ENCODE measurements at regions not wholly inside any gene's neighbourhood (a gene's known extent, or its start where the extent isn't known, plus 50 kb on each side); places are given as distances from the start of the nearest gene placed in this dataset.

- DNase-seq (ENCODE audit: low read depth), result no peak
Measured at GRCh38 chr2:67660015-67660602, 263.0 kb downstream of the ETAA1 start.

DNA sequence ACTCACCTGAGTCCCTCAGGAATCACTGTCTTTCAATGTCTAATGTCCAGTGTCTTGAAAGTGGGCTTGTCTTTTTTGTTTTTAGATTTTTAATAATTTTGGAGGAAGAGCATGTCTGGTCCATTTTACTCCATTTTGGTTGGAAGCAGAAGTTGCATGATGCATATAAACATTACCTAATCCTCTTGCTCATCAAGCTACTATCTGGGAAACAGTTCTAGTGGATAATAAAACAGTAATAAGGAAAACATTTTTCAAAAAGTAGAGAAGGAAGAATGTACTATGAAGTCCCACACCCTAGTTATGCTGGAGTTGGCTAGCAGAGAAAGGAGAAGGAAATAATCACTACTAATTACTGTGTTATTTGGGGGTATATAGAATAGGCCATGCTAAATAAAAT lies 263.7 kb downstream of the ETAA1 start:
- no peak for DNase-seq (ENCODE audit: low read depth)

DNA sequence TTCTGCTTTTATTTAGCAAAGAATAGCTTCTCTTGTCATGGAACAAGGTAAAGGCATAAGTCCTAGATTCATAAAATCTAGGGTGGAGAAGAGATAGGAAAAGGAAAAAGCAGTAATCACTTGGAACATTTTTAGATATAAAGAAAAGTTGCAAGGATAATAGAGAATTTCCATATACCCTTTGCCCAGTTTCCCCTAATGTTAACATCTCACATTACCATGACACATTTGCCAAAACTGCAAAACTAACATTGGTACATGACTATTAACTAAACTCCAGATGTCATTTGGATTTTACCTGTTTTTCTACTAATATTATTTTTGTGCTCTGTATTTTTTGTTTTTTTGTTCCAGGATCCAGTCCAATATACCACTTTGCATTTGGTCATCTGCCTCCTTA lies 265.1 kb downstream of the ETAA1 start:
- DNase-seq (ENCODE audit: low read depth), result no peak

DNA sequence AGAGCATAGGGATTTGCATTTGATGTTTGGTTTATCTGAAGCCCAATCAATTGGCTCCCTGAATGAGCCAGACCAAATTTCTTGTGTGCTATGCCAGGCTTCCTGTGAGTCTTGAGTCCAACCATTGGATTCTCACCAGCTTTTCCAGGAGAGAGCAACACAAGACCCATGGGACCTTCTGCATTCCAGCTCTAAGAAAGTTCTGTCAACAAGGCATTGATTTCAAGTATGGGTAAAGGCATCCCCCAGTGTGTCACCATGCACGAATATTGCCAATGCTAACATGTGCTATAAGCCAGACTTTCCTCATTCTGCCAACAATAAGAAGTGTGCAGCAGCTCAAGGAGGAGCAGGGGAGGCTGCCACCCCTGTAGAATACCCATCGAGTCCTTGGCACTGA lies 266.6 kb downstream of the ETAA1 start:
- no peak for DNase-seq (ENCODE audit: low read depth)

- no peak for DNase-seq (ENCODE audit: low read depth)
Measured at GRCh38 chr2:67666386-67667053, 269.4 kb downstream of the ETAA1 start.

GRCh38 chr2:67667054-67667908 lies 270.1 kb downstream of the ETAA1 start:
- DNase-seq (ENCODE audit: low read depth), result no peak

DNA sequence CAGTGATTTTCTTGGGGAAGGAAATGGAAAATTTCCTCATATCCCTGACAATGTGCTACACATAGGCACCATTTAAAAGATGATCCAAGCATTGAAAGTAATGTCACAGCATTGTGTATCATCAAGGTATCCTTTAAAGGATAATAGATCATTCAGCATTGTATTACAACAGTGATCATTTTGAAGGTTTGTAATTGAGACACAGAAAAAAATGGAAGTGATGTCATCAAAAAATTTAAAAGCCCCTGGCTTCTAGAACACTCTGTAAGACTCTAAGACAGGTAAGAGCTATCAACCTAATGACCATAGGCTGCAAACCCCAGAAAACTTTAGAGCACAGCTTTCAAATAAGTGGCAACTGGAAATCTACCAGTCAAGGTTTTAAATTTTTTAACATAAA lies 271.4 kb downstream of the ETAA1 start:
- no peak for DNase-seq (ENCODE audit: low read depth)

GRCh38 chr2:67669168-67669567 lies 272.0 kb downstream of the ETAA1 start:
- no peak for DNase-seq (ENCODE audit: low read depth)

DNA sequence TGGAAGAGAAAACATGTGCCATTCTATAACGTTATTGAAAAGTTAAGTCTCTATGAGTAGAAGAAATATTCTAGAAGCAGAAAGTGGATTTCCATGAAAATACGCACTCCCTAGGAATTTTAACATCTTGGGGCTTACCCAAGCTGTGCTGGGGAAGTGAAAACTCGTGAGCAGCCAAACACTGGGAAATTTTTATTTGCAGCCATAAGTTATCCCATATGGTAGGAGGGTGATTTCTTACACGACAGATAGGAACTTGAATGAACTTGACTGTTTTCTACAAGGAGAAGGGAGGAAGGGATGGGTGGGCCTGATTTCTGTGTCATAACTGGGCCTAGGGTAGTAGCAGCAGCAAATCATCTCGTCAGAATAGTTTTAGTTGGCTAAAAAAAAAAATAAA lies 272.6 kb downstream of the ETAA1 start:
- DNase-seq (ENCODE audit: low read depth), result no peak

GRCh38 chr2:67670747-67671183 lies 273.6 kb downstream of the ETAA1 start:
- no peak for DNase-seq (ENCODE audit: low read depth)

GRCh38 chr2:67671464-67672450 lies 274.6 kb downstream of the ETAA1 start:
- DNase-seq (ENCODE audit: low read depth), result no peak

DNA sequence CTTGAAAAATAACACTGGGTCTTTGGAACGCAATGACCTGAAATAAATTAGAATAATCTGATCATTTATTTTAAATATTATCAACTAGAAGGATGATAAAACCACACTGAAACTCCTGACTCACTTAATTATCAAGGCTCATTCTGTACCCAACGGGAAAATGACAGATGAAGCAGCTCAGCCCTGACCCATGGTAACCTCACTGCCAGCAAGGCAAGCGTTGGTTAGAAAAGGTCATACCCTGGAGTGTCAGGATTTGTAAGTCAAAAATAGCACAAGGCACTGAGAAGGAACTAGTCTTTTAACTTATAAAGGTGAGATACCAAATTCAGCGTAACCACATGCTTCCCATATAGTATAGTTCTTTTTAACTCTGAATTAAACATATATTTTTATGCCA lies 277.5 kb downstream of the ETAA1 start:
- DNase-seq (ENCODE audit: low read depth), result no peak

DNA sequence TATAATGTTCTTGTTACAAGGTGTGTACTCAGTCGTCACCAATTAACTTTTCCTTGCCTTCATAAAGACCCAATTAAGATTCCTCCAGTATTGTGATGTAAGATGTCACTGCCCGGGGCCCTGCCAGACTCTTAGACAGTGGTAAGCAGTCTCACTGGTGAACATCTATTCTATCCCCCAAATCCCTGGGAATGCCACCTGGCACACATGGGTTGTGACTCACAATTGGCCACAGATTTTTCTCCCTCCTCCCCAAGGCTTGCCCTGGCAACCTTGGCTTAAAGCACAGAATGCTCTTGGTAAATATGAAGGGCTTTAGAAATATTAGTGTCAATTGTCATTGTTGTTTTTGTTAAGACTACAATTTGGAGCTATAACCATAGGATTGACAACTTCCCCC lies 287.9 kb downstream of the ETAA1 start:
- no peak for DNase-seq (ENCODE audit: low read depth)

DNA sequence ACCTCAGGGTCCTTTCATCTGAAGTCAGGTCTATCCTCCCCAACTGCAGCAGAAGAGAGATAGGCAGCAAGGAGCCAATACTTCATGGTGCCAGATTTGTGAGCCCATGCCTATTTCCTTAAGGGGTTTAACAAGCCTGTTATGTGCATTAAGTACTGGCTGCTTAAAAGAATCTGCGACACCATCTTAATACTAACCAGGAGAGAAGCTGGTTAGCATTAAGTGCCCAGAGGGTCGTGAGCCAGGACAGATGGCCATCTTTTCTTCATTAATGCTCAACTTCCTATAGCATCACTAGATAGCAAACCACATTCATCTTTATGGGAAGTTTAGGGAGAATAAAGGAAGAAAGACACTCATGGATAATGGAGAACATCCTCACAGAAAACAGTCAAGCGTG lies 289.1 kb downstream of the ETAA1 start:
- no peak for DNase-seq (ENCODE audit: low read depth)

GRCh38 chr2:67689186-67689585 lies 292.1 kb downstream of the ETAA1 start:
- DNase-seq (ENCODE audit: low read depth), result no peak

DNA sequence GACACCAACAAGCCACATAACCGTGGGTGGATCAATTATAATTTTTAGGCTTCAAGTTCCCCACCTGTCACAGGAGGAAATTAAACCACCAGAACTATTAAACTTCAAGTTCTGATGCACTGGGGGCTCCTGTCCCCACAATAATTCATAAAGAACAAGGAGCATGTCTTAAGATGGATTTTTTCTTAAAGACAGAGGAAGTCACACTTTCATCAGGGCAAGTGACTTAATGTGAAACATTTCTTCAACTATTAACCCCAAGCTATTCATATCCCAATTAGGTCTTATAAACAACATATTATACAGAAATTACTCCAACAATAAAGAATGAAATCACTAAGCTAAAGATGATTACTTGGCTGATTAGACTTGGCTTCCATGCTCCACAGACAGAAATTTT lies 292.5 kb downstream of the ETAA1 start:
- no peak for DNase-seq (ENCODE audit: low read depth)

DNA sequence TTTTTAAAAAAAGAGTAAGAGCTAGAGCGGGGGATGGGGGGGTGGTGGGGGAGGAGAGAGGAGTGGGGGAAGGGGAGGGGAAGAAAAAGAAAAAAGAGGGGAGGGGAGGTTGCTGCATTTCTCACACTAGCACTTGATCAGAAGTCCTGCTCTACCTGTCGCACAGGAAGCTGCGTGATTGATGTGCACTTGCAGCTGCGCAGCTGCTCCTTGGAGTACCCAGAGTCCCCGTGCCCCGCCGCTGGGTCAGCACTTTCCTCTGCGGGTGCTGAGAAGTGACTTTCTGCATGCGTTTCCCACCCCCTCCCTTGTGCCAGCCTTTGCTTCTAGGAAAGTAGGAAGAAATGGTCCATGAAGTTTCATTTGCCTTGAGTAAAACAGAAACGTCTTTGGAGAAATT lies 297.3 kb downstream of the ETAA1 start:
- DNase-seq (ENCODE audit: low read depth), result no peak

DNA sequence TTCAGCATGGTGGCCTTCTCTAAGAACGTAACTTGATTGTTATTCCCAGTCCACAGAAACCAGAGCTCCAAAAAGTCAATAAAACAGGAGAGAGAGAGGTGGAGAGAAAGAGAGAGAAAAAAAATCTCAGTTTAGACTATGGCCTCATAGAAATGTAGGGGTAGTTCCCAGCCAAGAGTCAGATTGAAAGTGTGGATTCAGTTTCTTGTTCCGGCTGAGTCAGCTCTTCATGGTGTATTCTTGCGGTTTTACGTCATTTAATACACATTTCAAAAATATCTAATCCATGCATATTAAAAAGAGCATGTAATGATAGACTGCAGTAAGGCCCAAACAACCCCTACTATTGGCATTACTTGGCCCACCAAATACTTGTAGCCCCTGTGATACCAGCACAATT lies 303.9 kb downstream of the ETAA1 start:
- DNase-seq (ENCODE audit: low read depth), result no peak

- no peak for DNase-seq (ENCODE audit: low read depth)
Measured at GRCh38 chr2:67702284-67702683, 305.2 kb downstream of the ETAA1 start.

DNA sequence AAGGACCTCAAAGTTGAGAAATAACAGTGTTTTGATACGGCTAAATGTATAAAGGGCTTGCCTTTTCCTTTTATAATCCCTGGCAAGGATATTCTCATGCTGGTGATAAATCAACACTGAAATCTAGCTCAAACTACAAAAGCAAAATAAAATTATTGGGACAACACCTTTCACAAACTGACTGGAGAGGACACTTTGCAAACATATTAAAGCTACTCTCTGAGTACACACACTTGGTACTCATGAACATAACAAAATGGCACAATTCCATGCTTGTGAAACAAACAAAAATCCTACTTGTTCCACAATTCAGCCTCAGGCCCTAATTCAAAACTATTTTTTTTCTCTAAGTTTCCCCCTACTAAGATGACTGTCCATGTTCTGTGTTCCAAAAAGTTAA lies 305.8 kb downstream of the ETAA1 start:
- no peak for DNase-seq (ENCODE audit: low read depth)

GRCh38 chr2:67706082-67706481 lies 308.9 kb downstream of the ETAA1 start:
- no peak for DNase-seq (ENCODE audit: low read depth)

DNA sequence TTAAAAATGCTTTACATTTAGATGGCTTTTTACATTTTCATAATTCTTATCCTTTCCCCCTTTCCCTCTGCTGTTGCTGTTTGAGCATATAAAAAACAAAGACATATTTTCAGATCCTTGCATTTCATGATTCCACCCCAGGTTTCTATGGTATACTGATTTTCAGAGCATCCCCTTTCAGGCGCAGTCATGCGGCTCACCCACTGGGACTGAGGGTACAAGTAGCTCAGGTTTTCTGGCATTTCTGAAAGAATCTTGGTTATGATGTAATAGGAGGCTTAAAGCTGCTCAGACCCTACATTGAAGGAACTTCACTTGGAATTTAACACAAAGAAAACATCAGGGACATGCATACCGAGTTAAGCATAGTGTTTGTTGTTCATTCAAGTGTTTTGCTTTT lies 310.8 kb downstream of the ETAA1 start:
- no peak for DNase-seq (ENCODE audit: low read depth)
